ENCODE measurements at regions not wholly inside any gene's neighbourhood (a gene's known extent, or its start where the extent isn't known, plus 50 kb on each side); places are given as distances from the start of the nearest gene placed in this dataset.

DNA sequence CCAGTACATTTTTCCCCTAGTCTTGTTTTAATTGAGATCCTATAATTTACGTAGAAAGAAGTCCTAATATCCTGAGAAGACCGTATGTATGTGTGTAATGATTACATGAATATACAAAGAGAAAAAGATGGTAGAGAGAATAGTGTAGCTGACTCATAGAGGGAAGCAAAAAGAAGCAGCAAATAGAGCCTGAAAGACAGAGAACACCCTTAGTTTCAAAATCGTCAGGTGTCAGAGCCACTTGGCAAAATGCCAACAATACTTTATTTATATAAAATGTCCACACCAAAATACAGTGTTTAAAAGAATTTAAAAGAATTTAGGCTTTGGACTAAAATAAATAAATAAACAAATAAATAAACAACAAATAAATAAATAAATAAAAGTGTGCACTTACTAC lies 1414.1 kb upstream of the EYS start:
- TF ChIP-seq POLR2A (IDR thresholded peaks at IDR 0.05), result no peak
- TF ChIP-seq, protein P1, sequence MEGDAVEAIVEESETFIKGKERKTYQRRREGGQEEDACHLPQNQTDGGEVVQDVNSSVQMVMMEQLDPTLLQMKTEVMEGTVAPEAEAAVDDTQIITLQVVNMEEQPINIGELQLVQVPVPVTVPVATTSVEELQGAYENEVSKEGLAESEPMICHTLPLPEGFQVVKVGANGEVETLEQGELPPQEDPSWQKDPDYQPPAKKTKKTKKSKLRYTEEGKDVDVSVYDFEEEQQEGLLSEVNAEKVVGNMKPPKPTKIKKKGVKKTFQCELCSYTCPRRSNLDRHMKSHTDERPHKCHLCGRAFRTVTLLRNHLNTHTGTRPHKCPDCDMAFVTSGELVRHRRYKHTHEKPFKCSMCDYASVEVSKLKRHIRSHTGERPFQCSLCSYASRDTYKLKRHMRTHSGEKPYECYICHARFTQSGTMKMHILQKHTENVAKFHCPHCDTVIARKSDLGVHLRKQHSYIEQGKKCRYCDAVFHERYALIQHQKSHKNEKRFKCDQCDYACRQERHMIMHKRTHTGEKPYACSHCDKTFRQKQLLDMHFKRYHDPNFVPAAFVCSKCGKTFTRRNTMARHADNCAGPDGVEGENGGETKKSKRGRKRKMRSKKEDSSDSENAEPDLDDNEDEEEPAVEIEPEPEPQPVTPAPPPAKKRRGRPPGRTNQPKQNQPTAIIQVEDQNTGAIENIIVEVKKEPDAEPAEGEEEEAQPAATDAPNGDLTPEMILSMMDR (IDR thresholded peaks at IDR 0.05), result no peak
- no peak for TF ChIP-seq POLR2AphosphoS5 (IDR thresholded peaks at IDR 0.05; ENCODE audit: insufficient read depth in 1 of 2, low read depth in 1 of 2)

Measured in vagina (tissue), 2 donors.